Parathyroid adenoma (tissue), 2 donors: ENCODE measurements at regions not wholly inside any gene's neighbourhood (a gene's known extent, or its start where the extent isn't known, plus 50 kb on each side); places are given as distances from the start of the nearest gene placed in this dataset.

Experiments used
- H2AFZ ChIP-seq: fragments of 300-600 bp; sonication (generic); one replicate; pipeline ENCODE4 v1.7.0; 2017; ENCODE audit warnings: antibody characterized with exemption, mild to moderate bottlenecking
- H3K27ac ChIP-seq: fragments of 300-600 bp; sonication (generic); one replicate; pipeline ENCODE4 v1.7.0; 2017
- H3K27me3 ChIP-seq: fragments of 300-600 bp; sonication (generic); one replicate; pipeline ENCODE4 v1.7.0; 2017; ENCODE audit warnings: low read length; ENCODE audit not compliant: control insufficient read depth, insufficient read depth
- H3K36me3 ChIP-seq: fragments of 300-600 bp; sonication (generic); one replicate; pipeline ENCODE4 v1.7.0; 2017; ENCODE audit warnings: low read length; ENCODE audit not compliant: control insufficient read depth, insufficient read depth
- H3K4me1 ChIP-seq: fragments of 300-600 bp; sonication (generic); one replicate; pipeline ENCODE4 v1.7.0; 2017; ENCODE audit warnings: control low read depth
- H3K4me2 ChIP-seq: fragments of 300-600 bp; sonication (generic); one replicate; pipeline ENCODE4 v1.7.0; 2017; ENCODE audit warnings: low read length
- H3K4me3 ChIP-seq: fragments of 300-600 bp; sonication (generic); one replicate; pipeline ENCODE4 v1.7.0; 2017; ENCODE audit warnings: low read depth, low read length
- H3K79me2 ChIP-seq: fragments of 300-600 bp; sonication (generic); one replicate; pipeline ENCODE4 v1.7.0; 2017; ENCODE audit warnings: control low read depth
- H3K9ac ChIP-seq: fragments of 300-600 bp; sonication (generic); one replicate; pipeline ENCODE4 v1.7.0; 2017; ENCODE audit warnings: mild to moderate bottlenecking
- H3K9me3 ChIP-seq: fragments of 300-600 bp; sonication (generic); one replicate; pipeline ENCODE4 v1.7.0; 2017; ENCODE audit warnings: low read length; ENCODE audit not compliant: control insufficient read depth
- TF ChIP-seq, protein P1 (sequence below): fragments of 300-600 bp; sonication (generic); IDR thresholded peaks from one replicate; pipeline ENCODE4 v1.7.0; 2017; ENCODE audit warnings: antibody characterized with exemption, mild to moderate bottlenecking
- donor health status: primary hyperparathyroidism.

DNA sequence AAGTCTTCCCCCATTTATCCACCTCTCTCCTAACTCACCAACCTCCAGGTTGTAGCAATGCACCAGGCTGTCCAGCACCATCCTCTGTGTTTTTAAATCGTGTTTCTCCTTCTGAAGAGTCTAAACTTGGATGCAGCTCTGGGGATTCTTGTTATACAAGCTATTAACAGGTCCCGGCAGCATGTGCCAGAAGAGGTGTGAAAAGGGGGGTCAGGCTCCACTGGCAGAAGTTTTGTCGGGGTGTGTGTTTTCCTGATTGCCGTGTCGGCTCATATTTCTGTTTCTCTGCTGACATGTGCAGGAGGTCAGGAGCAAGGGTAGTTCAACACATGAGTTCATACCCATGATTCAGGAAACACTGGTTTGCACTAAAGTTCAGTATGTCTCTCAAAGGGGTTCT lies 658.6 kb upstream of the CAMK1G start:
- Histone ChIP-seq H3K4me1 (no peaks in the 10 kb centered on the region), H2AFZ (no peak overlapping the region), H3K9me3 (no peaks in the 10 kb centered on the region), H3K9ac (no peak overlapping the region), H3K4me3 (no peak overlapping the region), H3K36me3 (no peaks in the 10 kb centered on the region), H3K27ac (no peak overlapping the region), H3K27me3 (no peaks in the 10 kb centered on the region), H3K79me2 (no peaks in the 10 kb centered on the region), H3K4me2 (no peak overlapping the region)
- TF ChIP-seq, protein P1, sequence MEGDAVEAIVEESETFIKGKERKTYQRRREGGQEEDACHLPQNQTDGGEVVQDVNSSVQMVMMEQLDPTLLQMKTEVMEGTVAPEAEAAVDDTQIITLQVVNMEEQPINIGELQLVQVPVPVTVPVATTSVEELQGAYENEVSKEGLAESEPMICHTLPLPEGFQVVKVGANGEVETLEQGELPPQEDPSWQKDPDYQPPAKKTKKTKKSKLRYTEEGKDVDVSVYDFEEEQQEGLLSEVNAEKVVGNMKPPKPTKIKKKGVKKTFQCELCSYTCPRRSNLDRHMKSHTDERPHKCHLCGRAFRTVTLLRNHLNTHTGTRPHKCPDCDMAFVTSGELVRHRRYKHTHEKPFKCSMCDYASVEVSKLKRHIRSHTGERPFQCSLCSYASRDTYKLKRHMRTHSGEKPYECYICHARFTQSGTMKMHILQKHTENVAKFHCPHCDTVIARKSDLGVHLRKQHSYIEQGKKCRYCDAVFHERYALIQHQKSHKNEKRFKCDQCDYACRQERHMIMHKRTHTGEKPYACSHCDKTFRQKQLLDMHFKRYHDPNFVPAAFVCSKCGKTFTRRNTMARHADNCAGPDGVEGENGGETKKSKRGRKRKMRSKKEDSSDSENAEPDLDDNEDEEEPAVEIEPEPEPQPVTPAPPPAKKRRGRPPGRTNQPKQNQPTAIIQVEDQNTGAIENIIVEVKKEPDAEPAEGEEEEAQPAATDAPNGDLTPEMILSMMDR = no peak

DNA sequence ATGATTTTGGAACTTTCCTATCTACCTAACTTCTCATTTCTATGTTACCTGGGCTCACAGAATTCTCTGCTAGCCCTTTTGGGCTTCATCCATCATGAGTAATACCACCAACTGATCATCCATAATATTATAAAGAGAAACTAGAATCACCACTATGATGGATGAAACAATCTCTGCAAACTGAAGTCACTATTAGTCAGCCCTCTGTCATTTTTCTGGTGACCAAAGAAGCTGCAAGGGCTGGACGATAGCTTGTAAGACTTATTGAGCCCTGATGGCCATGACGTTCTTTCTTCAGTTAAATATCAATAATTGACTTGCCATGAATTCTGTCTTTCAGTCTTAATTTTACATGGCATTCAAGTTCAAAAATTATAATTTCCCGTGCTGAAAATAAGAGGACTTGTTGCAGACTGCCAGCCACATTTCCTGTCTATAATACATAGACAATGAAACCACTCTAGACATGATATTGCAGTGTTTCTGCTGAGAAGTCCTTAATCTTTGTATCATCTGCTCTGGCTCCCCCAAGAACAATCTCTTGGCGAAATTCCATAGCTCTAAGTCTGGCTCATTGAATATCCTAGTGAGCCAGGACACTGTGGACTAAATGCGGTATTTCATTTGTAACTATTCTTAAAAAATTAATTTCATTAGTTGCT lies 655.0 kb upstream of the CAMK1G start:
- no peak overlapping the region for H3K9ac ChIP-seq
- no peak overlapping the region for H3K27ac ChIP-seq
- H3K79me2 ChIP-seq = no peaks in the 10 kb centered on the region
- H3K4me1 ChIP-seq = no peaks in the 10 kb centered on the region
- H3K36me3 ChIP-seq = no peaks in the 10 kb centered on the region
- no peaks in the 10 kb centered on the region for H3K9me3 ChIP-seq
- no peak overlapping the region for H3K4me2 ChIP-seq
- no peaks in the 10 kb centered on the region for H3K27me3 ChIP-seq
- H3K4me3 ChIP-seq = no peak overlapping the region
- no peak overlapping the region for H2AFZ ChIP-seq
- TF ChIP-seq, protein P1 = no peak

DNA sequence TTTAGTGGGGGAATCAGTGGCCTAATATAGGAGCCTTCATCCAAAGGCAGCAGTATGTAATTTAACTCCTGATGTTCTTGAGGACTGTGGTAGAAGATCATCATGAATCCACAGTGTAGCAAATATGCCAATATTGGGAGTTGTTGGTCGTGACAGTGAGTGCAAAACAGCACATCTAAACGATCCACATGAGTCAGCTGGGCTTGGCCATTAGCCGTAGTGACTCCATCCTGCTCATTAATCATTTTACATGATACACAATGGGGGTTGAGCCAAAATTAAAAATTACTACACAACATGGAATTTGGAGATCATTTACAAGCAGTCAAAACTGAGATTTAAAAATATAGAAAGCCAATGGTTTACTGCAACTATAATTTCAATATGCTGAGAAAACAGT lies 653.9 kb upstream of the CAMK1G start:
- no peaks in the 10 kb centered on the region for H3K27me3 ChIP-seq
- no peak overlapping the region for H3K4me3 ChIP-seq
- no peaks in the 10 kb centered on the region for H3K36me3 ChIP-seq
- H3K9ac ChIP-seq = no peak overlapping the region
- no peaks in the 10 kb centered on the region for H3K4me1 ChIP-seq
- H3K79me2 ChIP-seq = no peaks in the 10 kb centered on the region
- TF ChIP-seq, protein P1 = no peak
- no peak overlapping the region for H2AFZ ChIP-seq
- no peak overlapping the region for H3K27ac ChIP-seq
- no peak overlapping the region for H3K4me2 ChIP-seq
- H3K9me3 ChIP-seq = no peaks in the 10 kb centered on the region

DNA sequence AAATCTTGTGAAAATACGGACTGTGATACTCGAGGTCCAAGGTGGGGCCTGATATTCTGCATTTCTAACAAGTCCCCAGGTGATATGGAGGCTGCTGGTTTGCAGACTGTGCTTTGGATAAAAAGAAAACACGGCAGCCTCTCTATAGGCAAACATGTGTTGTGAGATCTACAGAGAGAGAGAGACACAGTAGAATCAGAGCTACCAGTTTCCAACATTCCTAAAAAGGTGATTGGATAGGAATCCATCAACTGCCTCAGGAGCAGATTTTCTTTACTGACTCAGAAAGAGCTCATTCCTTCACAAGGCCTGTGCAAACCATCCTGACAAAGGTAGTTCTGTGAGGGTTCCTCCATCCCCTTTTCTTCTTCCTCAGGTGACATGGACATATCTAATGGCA lies 651.6 kb upstream of the CAMK1G start:
- no peaks in the 10 kb centered on the region for H3K4me1 ChIP-seq
- no peaks in the 10 kb centered on the region for H3K27me3 ChIP-seq
- TF ChIP-seq, protein P1 = no peak
- H3K27ac ChIP-seq = no peak overlapping the region
- no peak overlapping the region for H2AFZ ChIP-seq
- no peak overlapping the region for H3K9ac ChIP-seq
- H3K4me3 ChIP-seq = no peak overlapping the region
- H3K36me3 ChIP-seq = no peaks in the 10 kb centered on the region
- no peak overlapping the region for H3K4me2 ChIP-seq
- H3K9me3 ChIP-seq = no peaks in the 10 kb centered on the region
- no peaks in the 10 kb centered on the region for H3K79me2 ChIP-seq

DNA sequence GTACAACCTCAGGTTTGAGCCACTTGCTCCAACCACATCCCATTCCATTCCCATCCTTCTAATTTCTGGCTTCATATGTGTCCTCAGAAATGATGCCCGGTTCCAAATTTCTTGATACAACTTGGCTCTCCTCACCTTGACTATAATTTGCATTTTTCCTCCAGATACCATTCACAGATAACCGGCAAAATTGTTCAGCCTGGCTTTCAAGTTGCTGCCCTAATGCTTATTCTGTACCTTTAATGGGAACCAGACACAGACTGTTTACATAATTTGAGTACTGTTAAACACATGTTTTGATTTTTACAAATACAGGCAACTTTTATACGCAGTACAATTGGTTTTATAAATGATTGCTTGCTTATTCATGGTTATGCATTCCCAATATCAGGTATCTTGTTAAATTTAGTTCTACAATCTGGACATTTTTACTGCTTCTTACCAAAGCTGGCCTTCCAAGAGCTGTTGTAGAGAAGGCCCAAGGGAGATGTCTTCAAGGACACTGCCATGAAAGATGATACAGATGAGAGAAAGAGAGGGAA lies 649.5 kb upstream of the CAMK1G start:
- Histone ChIP-seq H3K27ac (no peak overlapping the region), H3K9ac (no peak overlapping the region), H3K27me3 (no peaks in the 10 kb centered on the region), H3K4me1 (no peaks in the 10 kb centered on the region), H3K79me2 (no peaks in the 10 kb centered on the region), H3K4me3 (no peak overlapping the region), H3K4me2 (no peak overlapping the region), H2AFZ (no peak overlapping the region), H3K9me3 (no peaks in the 10 kb centered on the region), H3K36me3 (no peaks in the 10 kb centered on the region)
- TF ChIP-seq, protein P1 = no peak
